ENCODE measurements at regions not wholly inside any gene's neighbourhood (a gene's known extent, or its start where the extent isn't known, plus 50 kb on each side); places are given as distances from the start of the nearest gene placed in this dataset.

DNA sequence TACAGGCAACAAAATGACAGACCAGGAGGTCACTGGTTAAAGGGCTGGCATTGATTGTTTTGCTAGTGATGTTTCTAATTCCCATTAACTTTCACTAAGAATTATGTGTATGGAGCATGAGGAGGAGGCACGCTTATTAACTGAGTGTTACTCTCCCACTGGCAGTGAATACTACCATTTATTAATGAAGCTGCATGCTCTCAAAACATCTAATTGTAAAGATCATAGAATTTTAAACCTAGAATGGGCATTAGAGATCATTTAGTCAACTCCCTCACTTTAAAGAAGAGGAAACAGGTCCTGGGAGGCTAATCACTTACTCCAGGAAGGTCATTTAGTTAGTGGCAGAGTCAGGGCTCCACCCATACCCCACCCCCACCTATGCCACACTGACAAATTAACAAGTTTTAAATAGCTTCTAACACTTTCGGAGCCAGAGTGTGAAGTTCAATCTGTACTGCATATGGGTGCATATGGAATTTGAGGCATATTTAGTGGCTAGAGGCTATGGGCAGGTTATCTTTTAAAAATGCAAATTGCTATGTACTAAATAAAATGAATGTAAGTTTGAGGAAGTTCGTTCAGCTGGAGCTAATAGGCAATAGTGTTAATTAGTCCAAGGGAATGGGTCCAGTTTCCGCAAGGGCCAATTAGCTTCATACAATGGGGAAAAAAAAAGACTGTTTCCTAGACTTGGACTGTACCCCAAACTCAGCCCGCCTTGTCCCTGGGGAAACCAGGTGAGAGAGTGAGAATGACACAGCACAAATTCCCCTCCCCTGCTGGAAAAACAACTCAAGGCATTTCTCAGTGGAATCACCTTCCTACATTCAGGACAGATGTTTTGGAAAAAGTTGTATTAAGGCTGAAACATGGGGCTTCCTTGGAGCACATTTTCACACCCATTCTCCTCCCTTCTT is 178.8 kb downstream of the ICOS start:
- Mint-ChIP-seq H3K27me3 (peaks cover 24% of the 10 kb centered on the region), H3K4me1 (peaks cover 7% of the 10 kb centered on the region), H3K27ac (no peak overlapping the region), H3K36me3 (ENCODE audit: low read depth) (no peaks in the 10 kb centered on the region), H3K4me3 (no peak overlapping the region), H3K9me3 (no peaks in the 10 kb centered on the region)
- ChIA-PET CTCF (no interaction called here), POLR2A (no interaction called here)
- no peak for DNase-seq
- ATAC-seq (ENCODE audit: low read depth): no peak
- intact Hi-C loops (cut with micrococcal nuclease): no loop called here
- no peak for TF ChIP-seq CTCF (IDR thresholded peaks at IDR 0.05)

DNA sequence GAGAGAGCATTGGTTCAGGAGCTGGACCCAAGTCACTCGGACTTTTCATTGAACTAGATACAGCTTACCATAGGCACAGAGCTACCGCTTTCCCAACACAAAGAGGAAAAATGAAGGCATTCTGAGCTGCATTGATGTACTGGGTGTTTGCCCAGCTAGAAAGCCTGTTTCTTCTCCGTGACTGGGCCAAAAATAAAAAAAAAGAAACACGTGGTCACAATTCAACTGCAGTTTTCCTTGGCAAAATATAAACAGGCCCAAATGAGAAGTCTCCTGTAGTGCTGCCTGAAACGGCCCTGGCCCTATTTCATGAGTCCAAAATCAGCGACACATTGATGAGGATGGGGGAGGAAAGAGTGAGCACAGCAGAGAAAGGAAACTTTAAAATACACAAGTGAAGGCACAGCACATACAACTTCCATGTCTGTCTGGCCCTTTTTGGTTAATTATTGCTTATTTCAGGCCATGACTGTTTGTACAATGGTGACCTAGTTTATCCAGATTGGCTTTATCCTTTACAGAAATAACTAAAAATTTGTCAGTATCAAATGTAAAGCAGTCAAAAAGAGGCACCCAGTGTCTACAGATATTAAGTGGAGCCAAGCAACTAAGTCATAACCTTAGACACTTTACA is 179.7 kb downstream of the ICOS start:
- H3K27ac Mint-ChIP-seq: no peak overlapping the region
- DNase-seq: no peak
- no peaks in the 10 kb centered on the region for H3K4me1 Mint-ChIP-seq
- H3K9me3 Mint-ChIP-seq: no peaks in the 10 kb centered on the region
- H3K27me3 Mint-ChIP-seq: peaks cover 19% of the 10 kb centered on the region
- CTCF ChIA-PET: no interaction called here
- POLR2A ChIA-PET: no interaction called here
- no peak for TF ChIP-seq CTCF (IDR thresholded peaks at IDR 0.05)
- intact Hi-C loops (cut with micrococcal nuclease): no loop called here
- H3K36me3 Mint-ChIP-seq (ENCODE audit: low read depth): no peaks in the 10 kb centered on the region
- no peak overlapping the region for H3K4me3 Mint-ChIP-seq
- no peak for ATAC-seq (ENCODE audit: low read depth)

DNA sequence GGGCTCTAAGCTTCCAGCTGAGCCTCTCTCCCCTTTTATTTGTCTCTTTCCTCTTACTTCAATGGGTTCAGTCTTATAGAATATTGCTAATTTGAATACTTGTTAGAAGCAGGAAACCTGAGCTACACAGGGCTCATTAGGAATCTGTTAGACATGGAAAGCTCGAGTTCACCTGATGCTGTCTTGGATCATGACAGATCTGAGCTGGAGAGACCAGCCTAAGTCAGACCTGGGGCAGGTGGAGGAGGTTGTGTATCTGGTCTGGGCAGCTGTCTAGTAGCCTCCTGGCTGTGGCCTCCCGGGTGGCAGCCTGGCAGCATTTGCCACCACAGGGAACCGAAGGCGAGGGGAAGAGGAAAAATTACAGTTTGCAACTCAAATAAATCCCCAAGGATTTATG is 185.9 kb downstream of the ICOS start:
- intact Hi-C loops (cut with micrococcal nuclease): no loop called here
- no peak for ATAC-seq (ENCODE audit: low read depth)

GRCh38 chr2:204124140-204124750 is 187.7 kb downstream of the ICOS start:
- no peak for DNase-seq
- CTCF ChIA-PET: no interaction called here
- no peak overlapping the region for H3K4me3 Mint-ChIP-seq
- H3K36me3 Mint-ChIP-seq (ENCODE audit: low read depth): no peaks in the 10 kb centered on the region
- H3K4me1 Mint-ChIP-seq: no peaks in the 10 kb centered on the region
- no peaks in the 10 kb centered on the region for H3K9me3 Mint-ChIP-seq
- ATAC-seq (ENCODE audit: low read depth): no peak
- TF ChIP-seq CTCF (IDR thresholded peaks at IDR 0.05): no peak
- peaks cover 14% of the 10 kb centered on the region for H3K27me3 Mint-ChIP-seq
- intact Hi-C loops (cut with micrococcal nuclease): no loop called here
- no peak overlapping the region for H3K27ac Mint-ChIP-seq
- POLR2A ChIA-PET: no interaction called here

More for the DNA sequence above, 185.9 kb downstream of the ICOS start:
- H3K4me3 Mint-ChIP-seq: no peak overlapping the region
- peaks cover 14% of the 10 kb centered on the region for H3K27me3 Mint-ChIP-seq
- TF ChIP-seq CTCF (IDR thresholded peaks at IDR 0.05): no peak
- H3K9me3 Mint-ChIP-seq: no peaks in the 10 kb centered on the region
- POLR2A ChIA-PET: no interaction called here
- no peaks in the 10 kb centered on the region for H3K4me1 Mint-ChIP-seq
- no peaks in the 10 kb centered on the region for H3K36me3 Mint-ChIP-seq (ENCODE audit: low read depth)
- no peak for DNase-seq
- CTCF ChIA-PET: no interaction called here
- H3K27ac Mint-ChIP-seq: no peak overlapping the region

DNA sequence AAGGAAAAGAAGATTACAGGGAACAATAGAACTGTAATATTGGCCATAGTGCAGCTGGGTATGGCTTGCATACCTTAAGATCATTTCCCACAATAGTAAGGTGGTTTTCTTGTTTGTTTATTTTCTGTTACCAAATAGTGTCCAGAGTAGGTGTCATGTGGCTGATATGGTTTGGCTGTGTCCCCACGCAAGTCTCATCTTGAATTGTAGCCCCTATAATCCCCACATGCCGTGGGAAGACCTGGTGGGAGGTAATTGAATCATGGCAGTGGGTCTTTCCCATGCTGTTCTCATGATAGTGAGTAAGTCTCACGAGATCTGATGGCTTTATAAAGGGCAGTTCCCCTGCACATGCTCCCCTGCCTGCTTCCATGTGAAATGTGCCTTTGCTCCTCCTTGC is 190.1 kb downstream of the ICOS start:
- Mint-ChIP-seq H3K4me3 (no peak overlapping the region), H3K4me1 (no peaks in the 10 kb centered on the region), H3K27ac (no peak overlapping the region), H3K27me3 (peaks cover 14% of the 10 kb centered on the region), H3K36me3 (ENCODE audit: low read depth) (no peaks in the 10 kb centered on the region), H3K9me3 (no peaks in the 10 kb centered on the region)
- ATAC-seq (ENCODE audit: low read depth): no peak
- ChIA-PET CTCF (no interaction called here), POLR2A (no interaction called here)
- intact Hi-C loops (cut with micrococcal nuclease): no loop called here
- no peak for DNase-seq
- TF ChIP-seq CTCF (IDR thresholded peaks at IDR 0.05): no peak
